ENCODE measurements at regions not wholly inside any gene's neighbourhood (a gene's known extent, or its start where the extent isn't known, plus 50 kb on each side); places are given as distances from the start of the nearest gene placed in this dataset.
A peak's percentile ranks its signal among the peaks of the same experiment; 100 is the strongest.

- DNase-seq: peak; percentile 90
These were observed 160.3 kb downstream of the OR13H1 start for GRCh38 chrX:131704136-131704695.

GRCh38 chrX:131709553-131709952 is 165.7 kb downstream of the OR13H1 start:
- DNase-seq: no peak

- DNase-seq: no peak
These were observed 167.6 kb downstream of the OR13H1 start for GRCh38 chrX:131711478-131711867.

GRCh38 chrX:131723646-131724045 is 179.8 kb downstream of the OR13H1 start:
- no peak for DNase-seq

- DNase-seq: no peak
These were observed 180.4 kb downstream of the OR13H1 start for GRCh38 chrX:131724292-131724691.

GRCh38 chrX:131725001-131725654 is 181.3 kb downstream of the OR13H1 start:
- DNase-seq: no peak

- no peak for DNase-seq
These were observed 183.9 kb downstream of the OR13H1 start for GRCh38 chrX:131727778-131728177.

- peak; percentile 81 for DNase-seq
These were observed 184.6 kb downstream of the OR13H1 start for GRCh38 chrX:131728295-131729145.

GRCh38 chrX:131729295-131729694 is 185.4 kb downstream of the OR13H1 start:
- DNase-seq: peak; percentile 77

- peak; percentile 71 for DNase-seq
These were observed 190.7 kb downstream of the OR13H1 start for GRCh38 chrX:131734621-131735020.

- DNase-seq: no peak
These were observed 191.3 kb downstream of the OR13H1 start for GRCh38 chrX:131735127-131735526.

- no peak for DNase-seq
These were observed 195.9 kb downstream of the OR13H1 start for GRCh38 chrX:131739823-131740222.

- peak; percentile 77 for DNase-seq
These were observed 197.3 kb downstream of the OR13H1 start for GRCh38 chrX:131741103-131741581.

- DNase-seq: no peak
These were observed 202.1 kb downstream of the OR13H1 start for GRCh38 chrX:131745942-131746489.

GRCh38 chrX:131746491-131746968 is 202.7 kb downstream of the OR13H1 start:
- DNase-seq: peak; percentile 78

- peak; percentile 60 for DNase-seq
These were observed 203.3 kb downstream of the OR13H1 start for GRCh38 chrX:131747173-131747572.

GRCh38 chrX:131752493-131753198 is 208.8 kb downstream of the OR13H1 start:
- DNase-seq: peak; percentile 79

- peak; percentile 51 for DNase-seq
These were observed 218.9 kb downstream of the OR13H1 start for GRCh38 chrX:131762802-131763234.

GRCh38 chrX:131763674-131764073 is 219.8 kb downstream of the OR13H1 start:
- DNase-seq: peak; percentile 84

GRCh38 chrX:131764216-131764615 is 220.3 kb downstream of the OR13H1 start:
- no peak for DNase-seq

GRCh38 chrX:131778269-131779218 is 234.7 kb downstream of the OR13H1 start:
- peak; percentile 69 for DNase-seq
